ENCODE measurements at regions not wholly inside any gene's neighbourhood (a gene's known extent, or its start where the extent isn't known, plus 50 kb on each side); places are given as distances from the start of the nearest gene placed in this dataset.
"Not testable (repeated sequence)": the region's sequence is repeated elsewhere in the genome, so short reads cannot be mapped to it uniquely, and the experiment has no call there.

- TF ChIP-seq, protein P1, sequence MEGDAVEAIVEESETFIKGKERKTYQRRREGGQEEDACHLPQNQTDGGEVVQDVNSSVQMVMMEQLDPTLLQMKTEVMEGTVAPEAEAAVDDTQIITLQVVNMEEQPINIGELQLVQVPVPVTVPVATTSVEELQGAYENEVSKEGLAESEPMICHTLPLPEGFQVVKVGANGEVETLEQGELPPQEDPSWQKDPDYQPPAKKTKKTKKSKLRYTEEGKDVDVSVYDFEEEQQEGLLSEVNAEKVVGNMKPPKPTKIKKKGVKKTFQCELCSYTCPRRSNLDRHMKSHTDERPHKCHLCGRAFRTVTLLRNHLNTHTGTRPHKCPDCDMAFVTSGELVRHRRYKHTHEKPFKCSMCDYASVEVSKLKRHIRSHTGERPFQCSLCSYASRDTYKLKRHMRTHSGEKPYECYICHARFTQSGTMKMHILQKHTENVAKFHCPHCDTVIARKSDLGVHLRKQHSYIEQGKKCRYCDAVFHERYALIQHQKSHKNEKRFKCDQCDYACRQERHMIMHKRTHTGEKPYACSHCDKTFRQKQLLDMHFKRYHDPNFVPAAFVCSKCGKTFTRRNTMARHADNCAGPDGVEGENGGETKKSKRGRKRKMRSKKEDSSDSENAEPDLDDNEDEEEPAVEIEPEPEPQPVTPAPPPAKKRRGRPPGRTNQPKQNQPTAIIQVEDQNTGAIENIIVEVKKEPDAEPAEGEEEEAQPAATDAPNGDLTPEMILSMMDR (conservative IDR thresholded peaks at IDR 0.05; ENCODE audit: low read depth, low read length), result not testable (repeated sequence)
- TF ChIP-seq RFX5 (IDR thresholded peaks at IDR 0.05; ENCODE audit: low read depth, low read length); POLR2A (IDR thresholded peaks at IDR 0.05; ENCODE audit: low read depth, low read length); CHD1 (IDR thresholded peaks at IDR 0.05; ENCODE audit: low read depth, low read length); RCOR1 (IDR thresholded peaks at IDR 0.05; ENCODE audit: insufficient replicate concordance, low read length); BHLHE40 (IDR thresholded peaks at IDR 0.05; ENCODE audit: low read depth, low read length); FOS (IDR thresholded peaks at IDR 0.05; ENCODE audit: low read depth, low read length); RAD21 (IDR thresholded peaks at IDR 0.05; ENCODE audit: low read length); SMC3 (IDR thresholded peaks at IDR 0.05; ENCODE audit: low read depth, low read length): not testable (repeated sequence)
- TF ChIP-seq, protein P2, sequence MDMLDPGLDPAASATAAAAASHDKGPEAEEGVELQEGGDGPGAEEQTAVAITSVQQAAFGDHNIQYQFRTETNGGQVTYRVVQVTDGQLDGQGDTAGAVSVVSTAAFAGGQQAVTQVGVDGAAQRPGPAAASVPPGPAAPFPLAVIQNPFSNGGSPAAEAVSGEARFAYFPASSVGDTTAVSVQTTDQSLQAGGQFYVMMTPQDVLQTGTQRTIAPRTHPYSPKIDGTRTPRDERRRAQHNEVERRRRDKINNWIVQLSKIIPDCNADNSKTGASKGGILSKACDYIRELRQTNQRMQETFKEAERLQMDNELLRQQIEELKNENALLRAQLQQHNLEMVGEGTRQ (IDR thresholded peaks at IDR 0.05; ENCODE audit: low read depth, low read length), result not testable (repeated sequence)
Measured at GRCh38 chr1:65542592-65542991, 122.1 kb downstream of the LEPR start.
